Fibroblast of mammary gland (primary cell): ENCODE measurements at regions not wholly inside any gene's neighbourhood (a gene's known extent, or its start where the extent isn't known, plus 50 kb on each side); places are given as distances from the start of the nearest gene placed in this dataset.

Experiments
- DNase-seq: peaks from one replicate; pipeline ENCODE4 v3.0.0-alpha.2; 2010; ENCODE audit warnings: low read depth
- H3K4me3 ChIP-seq: 2 replicates; pipeline ENCODE4 v1.5.1; 2011; ENCODE audit warnings: low read depth, mild to moderate bottlenecking, low read length, moderate library complexity; ENCODE audit not compliant: control insufficient read depth
- TF ChIP-seq, protein P1 (sequence below): conservative IDR thresholded peaks from 2 replicates; pipeline ENCODE4 v1.5.1; 2011; ENCODE audit warnings: low read depth, low read length, inconsistent platforms; ENCODE audit not compliant: control insufficient read depth, insufficient read depth

DNA sequence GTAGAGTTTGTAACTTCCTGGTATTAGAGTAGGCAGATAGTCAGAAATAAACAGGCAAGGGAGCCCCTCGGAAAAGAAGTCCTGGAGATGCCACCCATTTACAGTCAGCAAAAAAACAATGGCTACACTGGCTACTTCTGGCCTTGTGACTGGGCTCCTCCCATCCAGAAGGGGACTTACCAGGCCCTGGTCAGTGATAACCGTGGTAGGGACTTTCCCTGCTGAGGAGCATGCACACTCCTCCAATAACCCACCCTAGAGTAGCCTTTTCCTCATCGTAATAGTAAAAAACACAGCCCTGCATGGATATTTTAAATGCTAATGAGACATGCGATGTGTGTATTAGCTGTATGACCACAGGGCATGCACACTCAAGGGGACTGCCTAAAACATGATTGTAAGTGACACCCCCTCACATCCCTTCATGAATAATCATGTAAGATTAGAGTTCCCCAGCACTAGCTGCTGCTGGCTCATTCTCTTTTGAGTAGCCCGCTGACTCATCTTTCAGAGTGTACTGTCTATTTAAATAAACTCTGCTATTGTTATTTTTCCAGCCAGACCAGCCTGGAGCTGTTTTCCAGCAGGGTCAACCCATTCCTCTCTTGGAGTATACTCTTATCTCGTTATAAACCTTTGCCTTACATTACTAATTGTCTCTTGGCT lies 413.8 kb upstream of the TMTC1 start:
- TF ChIP-seq, protein P1, sequence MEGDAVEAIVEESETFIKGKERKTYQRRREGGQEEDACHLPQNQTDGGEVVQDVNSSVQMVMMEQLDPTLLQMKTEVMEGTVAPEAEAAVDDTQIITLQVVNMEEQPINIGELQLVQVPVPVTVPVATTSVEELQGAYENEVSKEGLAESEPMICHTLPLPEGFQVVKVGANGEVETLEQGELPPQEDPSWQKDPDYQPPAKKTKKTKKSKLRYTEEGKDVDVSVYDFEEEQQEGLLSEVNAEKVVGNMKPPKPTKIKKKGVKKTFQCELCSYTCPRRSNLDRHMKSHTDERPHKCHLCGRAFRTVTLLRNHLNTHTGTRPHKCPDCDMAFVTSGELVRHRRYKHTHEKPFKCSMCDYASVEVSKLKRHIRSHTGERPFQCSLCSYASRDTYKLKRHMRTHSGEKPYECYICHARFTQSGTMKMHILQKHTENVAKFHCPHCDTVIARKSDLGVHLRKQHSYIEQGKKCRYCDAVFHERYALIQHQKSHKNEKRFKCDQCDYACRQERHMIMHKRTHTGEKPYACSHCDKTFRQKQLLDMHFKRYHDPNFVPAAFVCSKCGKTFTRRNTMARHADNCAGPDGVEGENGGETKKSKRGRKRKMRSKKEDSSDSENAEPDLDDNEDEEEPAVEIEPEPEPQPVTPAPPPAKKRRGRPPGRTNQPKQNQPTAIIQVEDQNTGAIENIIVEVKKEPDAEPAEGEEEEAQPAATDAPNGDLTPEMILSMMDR = no peak
- H3K4me3 ChIP-seq = no peak overlapping the region
- peak; percentile 44 for DNase-seq

DNA sequence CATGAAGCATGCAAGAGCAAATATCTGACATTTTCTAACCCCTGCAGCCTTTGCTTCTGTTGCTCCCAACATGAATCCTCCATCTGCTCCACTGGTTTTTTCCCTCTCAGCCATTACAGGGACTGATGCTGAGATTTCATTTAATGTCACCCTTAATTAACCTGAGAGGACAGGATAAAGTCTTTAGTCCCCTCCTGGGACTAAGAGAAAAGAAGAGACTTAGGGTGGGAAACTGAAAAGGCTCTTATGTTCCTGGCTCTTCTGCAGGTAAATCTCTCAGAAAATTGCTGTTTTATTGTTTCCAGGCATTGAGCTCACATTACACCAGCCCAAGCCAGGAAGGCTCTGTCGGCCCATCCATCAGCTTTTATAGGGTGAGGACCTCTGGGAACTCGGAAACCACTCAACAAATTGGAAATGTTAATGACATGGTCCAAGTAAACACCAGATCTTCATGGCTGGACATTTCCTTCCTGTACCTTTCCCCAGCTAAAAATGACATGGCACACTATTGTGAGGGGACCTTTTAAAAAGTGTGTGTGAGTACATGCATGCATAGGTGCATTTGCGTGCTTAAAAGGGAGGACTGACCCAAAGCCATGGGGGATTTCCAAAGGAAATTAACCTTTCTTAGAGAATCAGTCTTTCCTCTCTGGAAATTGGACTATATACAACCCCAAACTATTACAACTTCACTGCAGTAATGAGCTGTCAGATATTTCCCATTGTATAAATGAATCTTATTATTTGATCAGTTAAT lies 408.1 kb upstream of the TMTC1 start:
- DNase-seq = no peak
- TF ChIP-seq, protein P1 = no peak
- no peak overlapping the region for H3K4me3 ChIP-seq

DNA sequence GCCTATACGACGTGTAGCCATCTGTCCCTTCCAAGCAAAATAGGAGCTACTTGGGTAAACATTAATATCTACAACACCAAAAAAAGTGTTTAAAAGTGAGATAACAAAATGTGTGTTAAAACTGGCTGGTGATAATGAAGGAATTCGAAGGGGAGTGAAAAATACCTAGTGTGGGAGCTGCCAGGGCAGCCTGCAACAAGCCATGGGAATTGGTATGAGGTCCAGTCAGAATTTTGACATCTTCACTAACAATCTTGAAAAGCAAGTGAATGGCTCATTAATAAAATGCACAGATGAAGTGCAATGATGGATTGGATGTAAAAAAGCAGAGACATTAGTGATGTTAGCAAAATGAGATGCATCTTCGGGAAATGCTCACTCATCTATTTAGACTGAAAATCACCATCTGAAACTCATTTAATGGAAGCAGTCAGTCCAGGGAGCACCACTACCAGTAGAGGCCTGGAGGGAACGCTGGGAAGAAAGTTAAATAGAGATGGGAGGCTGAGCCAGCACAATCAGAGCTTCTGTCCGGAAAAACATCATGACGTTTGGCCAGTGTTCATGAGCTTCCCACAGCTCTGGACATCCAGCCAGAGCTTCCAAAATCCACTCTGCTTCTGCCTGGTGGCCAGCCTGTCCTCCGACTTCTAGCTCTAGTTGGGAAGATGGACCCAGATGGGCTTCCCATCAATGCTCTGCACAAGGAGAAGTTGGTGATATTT lies 405.0 kb upstream of the TMTC1 start:
- no peak for DNase-seq
- H3K4me3 ChIP-seq = no peak overlapping the region
- TF ChIP-seq, protein P1 = no peak

DNA sequence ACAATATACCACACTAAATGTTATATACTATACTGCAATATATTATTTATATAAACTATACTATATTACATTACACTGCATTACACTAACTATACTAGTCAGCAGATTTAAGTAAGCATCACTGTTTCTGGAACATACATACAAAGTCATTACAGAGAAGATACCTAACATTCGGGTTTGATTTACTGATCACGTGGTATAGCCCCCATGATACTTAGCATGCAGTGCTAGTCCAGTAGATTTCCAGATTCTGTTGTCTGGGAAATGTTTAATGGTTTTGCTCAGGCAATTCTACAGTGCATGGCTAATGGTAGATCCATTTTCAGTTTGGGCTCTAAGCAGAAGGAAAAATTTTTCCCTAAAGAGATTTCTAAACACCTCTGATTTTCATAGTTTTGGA lies 403.7 kb upstream of the TMTC1 start:
- no peak for DNase-seq
- H3K4me3 ChIP-seq = no peak overlapping the region
- TF ChIP-seq, protein P1 = no peak

DNA sequence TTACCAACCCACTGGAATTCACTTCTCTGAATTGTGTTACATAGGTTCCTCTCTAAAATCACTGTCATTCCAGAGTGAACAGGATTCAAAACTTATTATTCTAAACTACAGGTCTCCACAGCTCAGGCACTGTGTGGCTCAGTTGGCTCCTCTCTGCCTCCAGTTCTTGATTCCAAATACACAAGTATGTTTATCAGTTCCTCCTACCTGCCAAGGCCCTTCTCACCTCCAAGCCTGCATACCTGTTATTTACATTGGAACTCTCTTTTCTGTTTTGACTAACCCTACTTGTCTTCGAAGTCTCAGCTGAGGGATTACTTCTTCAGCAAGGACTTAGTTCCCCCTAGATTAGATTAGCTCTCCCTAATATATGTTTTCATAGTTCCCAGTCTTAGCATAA lies 397.6 kb upstream of the TMTC1 start:
- TF ChIP-seq, protein P1 = no peak
- no peak for DNase-seq
- H3K4me3 ChIP-seq = no peak overlapping the region

DNA sequence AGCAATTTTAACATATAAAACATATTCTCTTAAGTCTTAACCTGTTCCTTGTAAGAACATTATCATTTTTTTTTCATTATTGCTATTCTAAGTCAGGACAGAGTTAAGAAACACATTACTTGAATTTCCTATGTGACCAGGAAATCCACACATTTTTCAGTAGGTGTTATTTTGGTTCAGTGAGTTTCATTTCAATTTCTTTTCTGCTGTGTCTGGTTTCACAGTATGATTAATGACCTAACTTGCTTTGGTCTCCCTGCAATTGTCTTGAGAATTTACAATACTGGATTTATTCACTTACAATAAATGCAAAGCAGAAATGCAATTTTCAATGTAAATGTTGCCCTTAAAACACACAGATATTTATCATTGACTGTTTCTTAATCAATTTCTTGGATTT lies 396.9 kb upstream of the TMTC1 start:
- TF ChIP-seq, protein P1 = no peak
- H3K4me3 ChIP-seq = no peak overlapping the region
- DNase-seq = no peak
